AG04450 (cell line): ENCODE measurements at regions not wholly inside any gene's neighbourhood (a gene's known extent, or its start where the extent isn't known, plus 50 kb on each side); places are given as distances from the start of the nearest gene placed in this dataset.

Source experiments
- CTCF ChIA-PET: fragments of 300-600, 350-600 bp; formaldehyde crosslinking; extraction: SDS; loops from one replicate; lab custom pipeline; 2022; ENCODE audit warnings: antibody characterized with exemption, inconsistent platforms; lab: Charles Lee
- POLR2A ChIA-PET: fragments of 350-600 bp; formaldehyde crosslinking; extraction: SDS; loops from one replicate; lab custom pipeline; 2021; ENCODE audit warnings: antibody characterized with exemption, inconsistent platforms; lab: Yijun Ruan, JAX
- DNase-seq: peaks from one replicate; pipeline ENCODE4 v3.0.0-alpha.2; 2011; ENCODE audit warnings: low read depth, low spot score
- H3K27ac ChIP-seq: one replicate; pipeline ENCODE4 v1.5.1; 2012; ENCODE audit warnings: low read depth, low read length, control low read depth
- H3K27me3 ChIP-seq: one replicate; pipeline ENCODE4 v1.6.0; 2012; ENCODE audit warnings: low read length; ENCODE audit not compliant: control insufficient read depth, insufficient read depth
- H3K4me3 ChIP-seq: 2 replicates; pipeline ENCODE4 v1.5.1; 2011; ENCODE audit warnings: mild to moderate bottlenecking, low read depth, low read length, control low read depth
- H3K9me3 ChIP-seq: 2 replicates; pipeline ENCODE4 v1.5.1; 2012; ENCODE audit warnings: low read length; ENCODE audit not compliant: control insufficient read depth, insufficient read depth
- TF ChIP-seq, protein P1 (sequence below): IDR thresholded peaks from 2 replicates; pipeline ENCODE4 v1.5.1; 2011; ENCODE audit warnings: low read depth, low read length, control low read depth, inconsistent platforms

- H3K4me3 ChIP-seq: no peak overlapping the region
- no peak overlapping the region for H3K27ac ChIP-seq
- TF ChIP-seq, protein P1, sequence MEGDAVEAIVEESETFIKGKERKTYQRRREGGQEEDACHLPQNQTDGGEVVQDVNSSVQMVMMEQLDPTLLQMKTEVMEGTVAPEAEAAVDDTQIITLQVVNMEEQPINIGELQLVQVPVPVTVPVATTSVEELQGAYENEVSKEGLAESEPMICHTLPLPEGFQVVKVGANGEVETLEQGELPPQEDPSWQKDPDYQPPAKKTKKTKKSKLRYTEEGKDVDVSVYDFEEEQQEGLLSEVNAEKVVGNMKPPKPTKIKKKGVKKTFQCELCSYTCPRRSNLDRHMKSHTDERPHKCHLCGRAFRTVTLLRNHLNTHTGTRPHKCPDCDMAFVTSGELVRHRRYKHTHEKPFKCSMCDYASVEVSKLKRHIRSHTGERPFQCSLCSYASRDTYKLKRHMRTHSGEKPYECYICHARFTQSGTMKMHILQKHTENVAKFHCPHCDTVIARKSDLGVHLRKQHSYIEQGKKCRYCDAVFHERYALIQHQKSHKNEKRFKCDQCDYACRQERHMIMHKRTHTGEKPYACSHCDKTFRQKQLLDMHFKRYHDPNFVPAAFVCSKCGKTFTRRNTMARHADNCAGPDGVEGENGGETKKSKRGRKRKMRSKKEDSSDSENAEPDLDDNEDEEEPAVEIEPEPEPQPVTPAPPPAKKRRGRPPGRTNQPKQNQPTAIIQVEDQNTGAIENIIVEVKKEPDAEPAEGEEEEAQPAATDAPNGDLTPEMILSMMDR: no peak
- no peak for DNase-seq
- no peaks in the 10 kb centered on the region for H3K27me3 ChIP-seq
- peaks cover 25% of the 10 kb centered on the region for H3K9me3 ChIP-seq
- ChIA-PET CTCF (no interaction called here), POLR2A (no interaction called here)
These were observed 597.5 kb upstream of the PFKP start for GRCh38 chr10:2469802-2470201.

DNA sequence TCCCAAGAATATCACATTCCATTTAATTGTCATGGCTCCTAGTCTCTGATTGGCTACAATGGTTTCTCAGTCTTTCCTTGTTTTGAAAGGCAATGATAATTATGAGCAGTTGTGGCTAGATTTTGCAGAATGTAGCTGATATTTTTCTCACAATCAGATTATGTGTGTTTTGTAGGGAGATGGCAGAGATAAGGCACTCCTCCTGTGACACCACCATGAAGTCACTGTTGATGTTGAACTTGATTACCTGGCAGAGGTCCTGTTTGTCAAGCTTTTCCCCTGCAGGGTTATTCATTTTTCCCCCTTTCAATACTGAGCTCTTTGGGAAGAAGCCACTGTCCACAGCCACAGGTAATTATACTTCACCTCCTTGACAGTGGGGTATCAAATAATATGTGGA is 602.9 kb upstream of the PFKP start:
- Histone ChIP-seq H3K4me3 (no peak overlapping the region), H3K9me3 (peaks cover 13% of the 10 kb centered on the region)
- CTCF ChIA-PET: no interaction called here

DNA sequence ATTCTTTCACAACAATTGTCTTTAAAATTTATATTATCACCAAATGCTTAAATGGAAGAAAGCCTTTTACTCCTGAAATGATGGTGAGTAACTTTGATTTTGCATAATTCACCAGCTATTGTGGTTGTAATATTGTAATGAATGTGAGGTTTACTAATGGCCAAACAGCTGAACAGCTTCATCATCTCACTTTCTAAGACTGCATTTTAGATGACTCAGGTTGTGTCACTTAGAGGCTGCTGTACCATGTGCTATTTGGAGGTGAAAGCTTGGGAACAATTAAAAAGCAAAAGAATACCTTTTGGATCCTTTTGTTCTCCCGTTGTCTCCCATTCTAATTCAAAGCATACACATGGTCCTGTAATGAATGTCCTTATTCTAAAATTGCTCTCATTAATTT is 604.0 kb upstream of the PFKP start:
- ChIA-PET POLR2A (no interaction called here), CTCF (no interaction called here)
- peaks cover 9% of the 10 kb centered on the region for H3K9me3 ChIP-seq
- H3K27ac ChIP-seq: no peak overlapping the region
- no peak for DNase-seq
- no peak overlapping the region for H3K4me3 ChIP-seq
- H3K27me3 ChIP-seq: no peaks in the 10 kb centered on the region
- TF ChIP-seq, protein P1: no peak

More for the DNA sequence above, 602.9 kb upstream of the PFKP start:
- Histone ChIP-seq H3K27ac (no peak overlapping the region), H3K27me3 (no peaks in the 10 kb centered on the region)
- POLR2A ChIA-PET: no interaction called here
- TF ChIP-seq, protein P1: no peak
- DNase-seq: no peak

DNA sequence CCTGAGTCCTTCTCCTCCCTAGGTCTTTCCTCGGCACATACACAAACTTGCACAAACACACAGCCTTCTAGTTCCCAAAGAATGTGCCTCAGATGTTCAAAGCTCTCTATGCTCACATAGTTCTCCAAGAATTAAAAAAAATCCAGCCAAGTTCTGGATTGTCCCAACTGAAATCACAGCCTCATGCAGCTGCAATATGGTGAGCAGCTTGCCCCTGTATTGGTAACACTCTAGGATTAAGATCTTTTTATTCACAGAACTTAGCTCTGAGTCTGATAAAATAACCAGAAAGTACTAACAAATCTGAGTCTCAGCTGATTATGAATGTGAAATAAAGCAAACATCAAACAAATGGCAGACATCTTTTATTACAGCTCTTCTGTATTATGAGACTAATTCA is 604.8 kb upstream of the PFKP start:
- TF ChIP-seq, protein P1: no peak
- Histone ChIP-seq H3K4me3 (no peak overlapping the region), H3K9me3 (peaks cover 6% of the 10 kb centered on the region), H3K27me3 (no peaks in the 10 kb centered on the region), H3K27ac (no peak overlapping the region)
- DNase-seq: no peak
- ChIA-PET CTCF (no interaction called here), POLR2A (no interaction called here)

DNA sequence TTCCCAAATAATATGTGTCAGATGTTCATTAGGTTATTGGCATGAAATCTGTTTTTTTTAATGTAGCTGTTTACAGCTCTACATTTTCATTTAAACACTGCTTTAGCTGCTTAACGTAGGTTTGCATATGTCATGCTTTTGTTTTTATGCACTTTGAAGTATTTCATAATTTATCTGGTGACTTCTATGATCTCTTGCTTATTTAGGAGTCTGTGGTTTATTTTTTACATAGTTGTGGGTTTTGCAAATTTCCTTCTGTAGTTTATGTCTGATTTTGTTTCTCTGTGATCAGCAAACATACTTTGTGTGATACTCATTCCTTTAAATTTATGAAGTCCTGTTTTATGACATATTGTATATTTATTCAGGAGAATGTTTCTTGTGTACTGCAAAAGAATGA is 606.5 kb upstream of the PFKP start:
- POLR2A ChIA-PET: no interaction called here
- H3K27ac ChIP-seq: no peak overlapping the region
- TF ChIP-seq, protein P1: no peak
- peaks cover 3% of the 10 kb centered on the region for H3K9me3 ChIP-seq
- H3K27me3 ChIP-seq: no peaks in the 10 kb centered on the region
- no peak overlapping the region for H3K4me3 ChIP-seq
- CTCF ChIA-PET: no interaction called here
- DNase-seq: no peak
